IMR-90 (cell line): ENCODE measurements at regions not wholly inside any gene's neighbourhood (a gene's known extent, or its start where the extent isn't known, plus 50 kb on each side); places are given as distances from the start of the nearest gene placed in this dataset.

ENCODE experiments used
- ATAC-seq: fragments of 200-7000 bp; cut with Tn5 transposase; 2 replicates; pipeline ENCODE4 v1.9.1; 2020; ENCODE audit warnings: low read depth, mild to moderate bottlenecking, moderate library complexity
- BruUV-seq: library from RNA; stranded (reverse); fragments of 400-500 nt; replicated peaks from 2 replicates; lab custom pipeline; 2021; lab: Mats Ljungman, UMichigan
- CTCF ChIA-PET: fragments of 300-600 bp; formaldehyde crosslinking; extraction: SDS; loops from one replicate; lab custom pipeline; 2021; ENCODE audit warnings: antibody characterized with exemption; lab: Yijun Ruan, JAX
- POLR2A ChIA-PET: fragments of 300-600 bp; sonication (Branson Sonifier 250); formaldehyde crosslinking; loops from one replicate; lab custom pipeline; 2022; ENCODE audit warnings: antibody characterized with exemption; ENCODE audit not compliant: unreplicated experiment; lab: Charles Lee
- DNase-seq: peaks from one replicate; pipeline ENCODE4 v3.0.0; 2013
- H2AFZ ChIP-seq: replicated peaks from 2 replicates; pipeline ENCODE3; 2013; ENCODE audit warnings: low read length, mild to moderate bottlenecking; ENCODE audit not compliant: poor library complexity
- H2AK5ac ChIP-seq: 2 replicates; pipeline ENCODE4 v1.6.1; 2013; ENCODE audit warnings: low read depth, low read length, inconsistent platforms
- H2AK9ac ChIP-seq: replicated peaks from 2 replicates; pipeline ENCODE3; 2013; ENCODE audit warnings: mild to moderate bottlenecking, low read depth, low read length, moderate library complexity; ENCODE audit not compliant: poor library complexity
- H2BK120ac ChIP-seq: 2 replicates; pipeline ENCODE4 v1.6.1; 2013; ENCODE audit warnings: low read depth, low read length, inconsistent platforms
- H2BK15ac ChIP-seq: 3 replicates; pipeline ENCODE4 v1.6.1; 2013; ENCODE audit warnings: low read depth, low read length, inconsistent platforms
- H2BK20ac ChIP-seq: 2 replicates; pipeline ENCODE4 v1.6.1; 2013; ENCODE audit warnings: low read depth, mild to moderate bottlenecking, inconsistent platforms, low read length, moderate library complexity
- H2BK5ac ChIP-seq: 2 replicates; pipeline ENCODE4 v1.6.1; 2013; ENCODE audit warnings: mild to moderate bottlenecking, low read depth, low read length, inconsistent platforms; ENCODE audit not compliant: poor library complexity, severe bottlenecking
- H3K14ac ChIP-seq: replicated peaks from 2 replicates; pipeline ENCODE4 v1.6.1; 2013; ENCODE audit warnings: low read depth, low read length, inconsistent platforms
- H3K18ac ChIP-seq: 2 replicates; pipeline ENCODE4 v1.6.1; 2013; ENCODE audit warnings: low read depth, low read length, control low read depth
- H3K23ac ChIP-seq: 2 replicates; pipeline ENCODE4 v1.6.1; 2013; ENCODE audit warnings: low read depth, low read length, inconsistent platforms
- H3K27ac ChIP-seq: 2 replicates; pipeline ENCODE4 v1.5.1; 2013; ENCODE audit warnings: mild to moderate bottlenecking, control low read depth, low read length; ENCODE audit not compliant: insufficient read depth
- H3K27me3 ChIP-seq: 2 replicates; pipeline ENCODE4 v1.6.1; 2013; ENCODE audit warnings: low read length; ENCODE audit not compliant: control insufficient read depth, insufficient read depth
- H3K36me3 ChIP-seq: 2 replicates; pipeline ENCODE4 v1.6.1; 2013; ENCODE audit warnings: low read length, mixed read lengths; ENCODE audit not compliant: control insufficient read depth, insufficient read depth
- H3K4ac ChIP-seq: 2 replicates; pipeline ENCODE4 v1.6.1; 2013; ENCODE audit warnings: low read depth, low read length, inconsistent platforms
- H3K4me1 ChIP-seq: 2 replicates; pipeline ENCODE4 v1.6.1; 2013; ENCODE audit warnings: low read length, mixed read lengths; ENCODE audit not compliant: control insufficient read depth, insufficient read depth
- H3K4me2 ChIP-seq: 2 replicates; pipeline ENCODE4 v1.6.1; 2013; ENCODE audit warnings: low read depth, mild to moderate bottlenecking, control low read depth, low read length, moderate library complexity
- H3K4me3 ChIP-seq: 2 replicates; pipeline ENCODE4 v1.5.1; 2013; ENCODE audit warnings: low read depth, mild to moderate bottlenecking, control low read depth, low read length, moderate library complexity; ENCODE audit not compliant: insufficient read depth
- H3K56ac ChIP-seq: 2 replicates; pipeline ENCODE4 v1.6.1; 2013; ENCODE audit warnings: low read length, inconsistent platforms; ENCODE audit not compliant: insufficient read depth; ENCODE audit errors: extremely low read depth
- H3K79me1 ChIP-seq, 2 experiments: 2 replicates each; pipeline ENCODE4 v1.6.1; 2013; ENCODE audit warnings: low read length in 2 of 2, inconsistent platforms in 1 of 2, low read depth in 1 of 2
- H3K9ac ChIP-seq: 2 replicates; pipeline ENCODE4 v1.6.1; 2013; ENCODE audit warnings: low read depth, low read length, control low read depth
- H3K9me1 ChIP-seq: 2 replicates; pipeline ENCODE4 v1.6.1; 2013; ENCODE audit warnings: low read length, inconsistent platforms; ENCODE audit not compliant: insufficient read depth
- H3K9me3 ChIP-seq: 2 replicates; pipeline ENCODE4 v1.6.1; 2013; ENCODE audit warnings: low read length; ENCODE audit not compliant: control insufficient read depth, insufficient read depth
- H4K20me1 ChIP-seq: 2 replicates; pipeline ENCODE4 v1.6.1; 2013; ENCODE audit warnings: low read length, inconsistent platforms; ENCODE audit not compliant: insufficient read depth
- H4K5ac ChIP-seq: 2 replicates; pipeline ENCODE4 v1.6.1; 2013; ENCODE audit warnings: mild to moderate bottlenecking, low read depth, low read length, control low read depth
- H4K8ac ChIP-seq, 2 experiments: 2 replicates each; pipeline ENCODE4 v1.6.1; 2013; ENCODE audit warnings: low read depth in 2 of 2, low read length in 2 of 2, control low read depth in 1 of 2, inconsistent platforms in 1 of 2
- H4K91ac ChIP-seq: 2 replicates; pipeline ENCODE4 v1.6.1; 2013; ENCODE audit warnings: low read depth, low read length, inconsistent platforms; ENCODE audit not compliant: insufficient read depth
- BHLHE40 ChIP-seq: fragments of 150-350 bp; IDR thresholded peaks from 2 replicates; pipeline ENCODE4 v1.6.1; 2016; ENCODE audit warnings: mild to moderate bottlenecking, low read depth, low read length
- MAZ ChIP-seq: IDR thresholded peaks from 2 replicates; pipeline ENCODE4 v1.6.1; 2012; ENCODE audit warnings: low read depth, mild to moderate bottlenecking, low read length, improper control_type of control experiment, moderate library complexity, borderline replicate concordance
- MXI1 ChIP-seq: IDR thresholded peaks from 2 replicates; pipeline ENCODE4 v1.6.1; 2012; ENCODE audit warnings: low read depth, mild to moderate bottlenecking, low read length, moderate library complexity, borderline replicate concordance
- POLR2A ChIP-seq: IDR thresholded peaks from 2 replicates; pipeline ENCODE4 v1.6.1; 2012; ENCODE audit warnings: mild to moderate bottlenecking, low read depth, low read length
- RCOR1 ChIP-seq: IDR thresholded peaks from 2 replicates; pipeline ENCODE4 v1.6.1; 2012; ENCODE audit warnings: mild to moderate bottlenecking, low read length, improper control_type of control experiment; ENCODE audit not compliant: insufficient replicate concordance
- SMC3 ChIP-seq: fragments of 150-350 bp; IDR thresholded peaks from 2 replicates; pipeline ENCODE4 v1.6.1; 2016; ENCODE audit warnings: low read depth, mild to moderate bottlenecking, antibody characterized with exemption, low read length, moderate library complexity
- WGBS, 2 experiments: methylation state at CpG; one replicate each; pipeline versions ENCODE4 v1.1.5 to v1.1.7; 2013; ENCODE audit warnings: missing lambda C conversion rate in 2 of 2; ENCODE audit not compliant: insufficient read length in 1 of 2; ENCODE audit errors: extremely low coverage in 2 of 2; 5-methylcytosine and 5-hydroxymethylcytosine counted together
- dilution Hi-C: fragments of 300-500 bp; cut with HindIII; formaldehyde crosslinking; loops from one replicate; pipeline ENCODE4 v1.14.3; 2018; ENCODE audit warnings: low sequenced_read_pairs; ENCODE audit not compliant: unreplicated experiment
- in situ Hi-C: fragments of 300-500 bp; cut with MboI; formaldehyde crosslinking; loops from 3 replicates; pipeline ENCODE4 v1.14.3; 2019; ENCODE audit warnings: low sequenced_read_pairs, inconsistent platforms, mixed read lengths
- intact Hi-C: fragments of 100-400 bp; cut with micrococcal nuclease; formaldehyde crosslinking; loops from 2 replicates; pipeline ENCODE4 v1.10.0; 2022
- TF ChIP-seq, protein P1 (sequence below): conservative IDR thresholded peaks from 2 replicates; pipeline ENCODE4 v1.5.1; 2012; ENCODE audit warnings: mild to moderate bottlenecking, low read depth, low read length, improper control_type of control experiment

DNA sequence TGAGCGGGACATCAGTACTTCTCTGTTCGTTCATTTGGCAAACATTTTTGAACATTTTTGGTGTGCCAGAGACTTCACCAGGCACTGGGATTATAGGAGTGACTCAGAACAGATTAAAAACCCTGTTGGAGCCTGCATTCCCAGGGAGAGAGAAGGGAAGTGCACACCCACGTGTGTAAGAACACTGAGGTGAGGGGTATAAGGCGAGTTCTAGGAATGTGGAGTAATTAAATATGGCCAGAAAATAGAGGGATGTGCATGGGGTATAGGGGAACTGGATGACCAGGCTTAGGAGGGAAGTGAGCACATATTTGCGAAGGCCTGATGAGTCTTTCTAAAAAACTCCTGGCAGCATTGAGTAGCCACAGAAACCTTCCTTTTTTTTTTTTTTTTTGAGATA, 401.2 kb upstream of the C2CD4B start:
- WGBS, 2 experiments: 93% methylated on average over 3 of the region's 5 CpGs; no CpG with 5 or more reads in 1 of the 2 experiments
- no peak overlapping the region for H3K4me3 ChIP-seq
- H3K4ac ChIP-seq: no peak overlapping the region
- H2BK120ac ChIP-seq: no peak overlapping the region
- no TSS peak for BruUV-seq
- in situ Hi-C loops: no loop called here
- H3K9ac ChIP-seq: no peak overlapping the region
- H2AFZ ChIP-seq: no peak overlapping the region
- peaks cover 0 to 6% of the 10 kb centered on the region in 2 experiments; a peak in 1 of 4 replicates for H3K79me1 ChIP-seq
- no peak for TF ChIP-seq POLR2A
- TF ChIP-seq RCOR1: no peak
- TF ChIP-seq, protein P1, sequence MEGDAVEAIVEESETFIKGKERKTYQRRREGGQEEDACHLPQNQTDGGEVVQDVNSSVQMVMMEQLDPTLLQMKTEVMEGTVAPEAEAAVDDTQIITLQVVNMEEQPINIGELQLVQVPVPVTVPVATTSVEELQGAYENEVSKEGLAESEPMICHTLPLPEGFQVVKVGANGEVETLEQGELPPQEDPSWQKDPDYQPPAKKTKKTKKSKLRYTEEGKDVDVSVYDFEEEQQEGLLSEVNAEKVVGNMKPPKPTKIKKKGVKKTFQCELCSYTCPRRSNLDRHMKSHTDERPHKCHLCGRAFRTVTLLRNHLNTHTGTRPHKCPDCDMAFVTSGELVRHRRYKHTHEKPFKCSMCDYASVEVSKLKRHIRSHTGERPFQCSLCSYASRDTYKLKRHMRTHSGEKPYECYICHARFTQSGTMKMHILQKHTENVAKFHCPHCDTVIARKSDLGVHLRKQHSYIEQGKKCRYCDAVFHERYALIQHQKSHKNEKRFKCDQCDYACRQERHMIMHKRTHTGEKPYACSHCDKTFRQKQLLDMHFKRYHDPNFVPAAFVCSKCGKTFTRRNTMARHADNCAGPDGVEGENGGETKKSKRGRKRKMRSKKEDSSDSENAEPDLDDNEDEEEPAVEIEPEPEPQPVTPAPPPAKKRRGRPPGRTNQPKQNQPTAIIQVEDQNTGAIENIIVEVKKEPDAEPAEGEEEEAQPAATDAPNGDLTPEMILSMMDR: no peak
- TF ChIP-seq MAZ: no peak
- no peak for TF ChIP-seq BHLHE40
- TF ChIP-seq SMC3: no peak
- no peak for TF ChIP-seq MXI1
- H4K8ac ChIP-seq: no peak overlapping the region
- no peak for ATAC-seq
- no peak overlapping the region for H2BK15ac ChIP-seq
- no peak overlapping the region for H3K27ac ChIP-seq
- no peak overlapping the region for H3K23ac ChIP-seq
- peak; percentile 10 for DNase-seq
- ChIA-PET POLR2A (no interaction called here), CTCF (no interaction called here)
- intact Hi-C loops: loop anchor here (5.0 kb wide), 1 partner anchor 174 kb away; the partner anchor contains the start of gene TLN2
- no peak overlapping the region for H4K5ac ChIP-seq
- H3K4me2 ChIP-seq: no peak overlapping the region
- H3K27me3 ChIP-seq: peaks cover 21% of the 10 kb centered on the region
- H2BK20ac ChIP-seq: no peak overlapping the region
- H3K14ac ChIP-seq: no peak overlapping the region
- H2BK5ac ChIP-seq: no peak overlapping the region
- H3K56ac ChIP-seq: no peak overlapping the region
- peaks cover 14% of the 10 kb centered on the region for H3K4me1 ChIP-seq
- peaks cover 25% of the 10 kb centered on the region for H4K20me1 ChIP-seq
- no peak overlapping the region for H3K18ac ChIP-seq
- dilution Hi-C loops: no loop called here
- H4K91ac ChIP-seq: no peak overlapping the region
- H3K36me3 ChIP-seq: no peaks in the 10 kb centered on the region
- H2AK5ac ChIP-seq: no peak overlapping the region
- no peak overlapping the region for H2AK9ac ChIP-seq
- peaks cover 9% of the 10 kb centered on the region; the same call in 1 of the 2 replicates for H3K9me1 ChIP-seq
- no peaks in the 10 kb centered on the region for H3K9me3 ChIP-seq
